CD4-positive, alpha-beta T cell treated with Interferon alpha-2 for 1 hour (primary cell): ENCODE measurements at regions not wholly inside any gene's neighbourhood (a gene's known extent, or its start where the extent isn't known, plus 50 kb on each side); places are given as distances from the start of the nearest gene placed in this dataset.
"Not testable (repeated sequence)": the region's sequence is repeated elsewhere in the genome, so short reads cannot be mapped to it uniquely, and the experiment has no call there.

ENCODE experiments used
- DNase-seq, 2 donors: peaks; one replicate each; pipeline ENCODE4 v3.0.0-alpha.2; 2020 to 2022

GRCh38 chr2:21908712-21909380, 785.1 kb downstream of the TDRD15 start:
- not testable (repeated sequence) for DNase-seq

- no peak for DNase-seq
Observed at GRCh38 chr2:21910832-21911507, 787.2 kb downstream of the TDRD15 start.

- DNase-seq = no peak
Observed at GRCh38 chr2:21912405-21912804, 788.6 kb downstream of the TDRD15 start.

- DNase-seq = no peak
Observed at GRCh38 chr2:21915201-21915600, 791.4 kb downstream of the TDRD15 start.

- no peak for DNase-seq
Observed at GRCh38 chr2:21916934-21917522, 793.3 kb downstream of the TDRD15 start.

GRCh38 chr2:21920721-21921120, 797.0 kb downstream of the TDRD15 start:
- DNase-seq = no peak

GRCh38 chr2:21924640-21925285, 801.0 kb downstream of the TDRD15 start:
- no peak for DNase-seq

GRCh38 chr2:21928292-21928691, 804.5 kb downstream of the TDRD15 start:
- no peak for DNase-seq

GRCh38 chr2:21930226-21930625, 806.5 kb downstream of the TDRD15 start:
- DNase-seq = no peak

GRCh38 chr2:21939967-21940366, 816.2 kb downstream of the TDRD15 start:
- DNase-seq = no peak

- no peak for DNase-seq
Observed at GRCh38 chr2:21944536-21944935, 820.8 kb downstream of the TDRD15 start.

GRCh38 chr2:21945658-21946057, 821.9 kb downstream of the TDRD15 start:
- no peak for DNase-seq

- DNase-seq = no peak
Observed at GRCh38 chr2:21947046-21947445, 823.3 kb downstream of the TDRD15 start.

GRCh38 chr2:21966139-21966538, 842.4 kb downstream of the TDRD15 start:
- DNase-seq = no peak

GRCh38 chr2:21970971-21971370, 847.2 kb downstream of the TDRD15 start:
- DNase-seq = no peak

GRCh38 chr2:21972586-21972985, 848.8 kb downstream of the TDRD15 start:
- no peak for DNase-seq

GRCh38 chr2:21981127-21981526, 857.4 kb downstream of the TDRD15 start:
- DNase-seq = no peak

- no peak for DNase-seq
Observed at GRCh38 chr2:21993002-21993401, 869.2 kb downstream of the TDRD15 start.

GRCh38 chr2:21996339-21996738, 872.6 kb downstream of the TDRD15 start:
- no peak for DNase-seq

- no peak for DNase-seq
Observed at GRCh38 chr2:21999522-21999921, 875.8 kb downstream of the TDRD15 start.

GRCh38 chr2:22002066-22002465, 878.3 kb downstream of the TDRD15 start:
- DNase-seq = no peak

- no peak for DNase-seq
Observed at GRCh38 chr2:22003270-22003669, 879.5 kb downstream of the TDRD15 start.

GRCh38 chr2:22011048-22011447, 887.3 kb downstream of the TDRD15 start:
- no peak for DNase-seq
